B cell (primary cell): ENCODE measurements at regions not wholly inside any gene's neighbourhood (a gene's known extent, or its start where the extent isn't known, plus 50 kb on each side); places are given as distances from the start of the nearest gene placed in this dataset.

Experiments
- CTCF ChIP-seq: fragments of 200-600 bp; IDR thresholded peaks from one replicate; pipeline ENCODE4 v1.8.0; 2022; ENCODE audit warnings: antibody characterized with exemption, mild to moderate bottlenecking
- EZH2 ChIP-seq: IDR thresholded peaks from 2 replicates; pipeline ENCODE4 v1.6.1; 2012; ENCODE audit warnings: borderline replicate concordance, low read depth, mild to moderate bottlenecking, moderate library complexity, low read length; ENCODE audit not compliant: insufficient read depth, poor library complexity, severe bottlenecking

GRCh38 chr18:10371165-10371564 is 83.3 kb upstream of the APCDD1 start:
- no peak for TF ChIP-seq CTCF
- no peak for TF ChIP-seq EZH2
